Omental fat pad (tissue), 3 donors: ENCODE measurements at regions not wholly inside any gene's neighbourhood (a gene's known extent, or its start where the extent isn't known, plus 50 kb on each side); places are given as distances from the start of the nearest gene placed in this dataset.

Experiments
- ATAC-seq: fragments of 150-250 bp; one replicate; pipeline ENCODE4 v1.9.1; 2016; ENCODE audit warnings: mild to moderate bottlenecking, moderate library complexity; ENCODE audit not compliant: low FRiP score
- DNase-seq: peaks from one replicate; pipeline ENCODE4 v3.0.0-alpha.2; 2019; ENCODE audit warnings: low spot score
- CTCF ChIP-seq, 3 donors: fragments of 450-650 bp; IDR thresholded peaks; one replicate each; pipeline ENCODE4 v1.5.1; 2016 to 2017; ENCODE audit warnings: antibody characterized with exemption in 3 of 3, mild to moderate bottlenecking in 3 of 3, moderate library complexity in 2 of 3

- ATAC-seq (no peak), DNase-seq (no peak)
- TF ChIP-seq CTCF (IDR thresholded peaks at IDR 0.05) = no peak
These were observed 411.0 kb downstream of the KCNJ3 start for GRCh38 chr2:155109527-155109926.

- ATAC-seq = no peak
These were observed 401.8 kb downstream of the KCNJ3 start for GRCh38 chr2:155100261-155100660.

GRCh38 chr2:155099784-155100183 lies 401.3 kb downstream of the KCNJ3 start:
- no peak for DNase-seq
- ATAC-seq = no peak
- TF ChIP-seq CTCF (IDR thresholded peaks at IDR 0.05) = no peak

More at GRCh38 chr2:155100261-155100660, 401.8 kb downstream of the KCNJ3 start:
- DNase-seq = no peak
- TF ChIP-seq CTCF (IDR thresholded peaks at IDR 0.05) = no peak

- no peak for ATAC-seq
- no peak for TF ChIP-seq CTCF (IDR thresholded peaks at IDR 0.05)
- DNase-seq = no peak
These were observed 397.1 kb downstream of the KCNJ3 start for GRCh38 chr2:155095613-155096012.

GRCh38 chr2:155080373-155080772 lies 381.9 kb downstream of the KCNJ3 start:
- no peak for DNase-seq
- no peak for TF ChIP-seq CTCF (IDR thresholded peaks at IDR 0.05)
- ATAC-seq = no peak

- TF ChIP-seq CTCF (IDR thresholded peaks at IDR 0.05) = no peak
- DNase-seq = no peak
- ATAC-seq = no peak
These were observed 372.0 kb downstream of the KCNJ3 start for GRCh38 chr2:155070489-155070888.

GRCh38 chr2:155062922-155063258 lies 364.4 kb downstream of the KCNJ3 start:
- no peak for TF ChIP-seq CTCF (IDR thresholded peaks at IDR 0.05)
- no peak for ATAC-seq
- DNase-seq = no peak
